GM18873 (cell line): ENCODE measurements at regions not wholly inside any gene's neighbourhood (a gene's known extent, or its start where the extent isn't known, plus 50 kb on each side); places are given as distances from the start of the nearest gene placed in this dataset.
"Not testable (repeated sequence)": the region's sequence is repeated elsewhere in the genome, so short reads cannot be mapped to it uniquely, and the experiment has no call there.

Experiments used
- ATAC-seq: cut with Tn5 transposase; IDR thresholded peaks from one replicate; pipeline ENCODE4 v1.9.1; 2021; ENCODE audit warnings: mild to moderate bottlenecking, moderate library complexity, moderate number of reproducible peaks; ENCODE audit not compliant: unreplicated experiment, low FRiP score

DNA sequence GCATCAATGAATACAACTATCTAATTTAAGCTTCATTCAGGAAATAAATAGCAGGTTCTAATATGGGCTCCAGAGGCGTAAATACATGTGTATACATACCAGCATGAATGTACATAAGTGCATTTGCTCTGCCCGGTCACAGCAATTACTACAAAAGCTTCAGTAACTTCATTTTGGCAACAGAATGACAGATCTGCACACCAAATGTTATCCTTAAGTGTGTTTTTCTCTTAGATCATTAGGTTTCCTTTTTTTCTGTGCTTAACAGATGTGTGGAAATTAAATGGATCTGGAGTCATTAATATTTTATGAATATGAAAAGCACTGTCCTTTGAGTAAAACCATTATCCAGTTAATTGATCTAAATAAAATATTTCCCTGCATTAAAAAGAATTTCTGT is 159.0 kb upstream of the MEOX2 start:
- no peak for ATAC-seq

DNA sequence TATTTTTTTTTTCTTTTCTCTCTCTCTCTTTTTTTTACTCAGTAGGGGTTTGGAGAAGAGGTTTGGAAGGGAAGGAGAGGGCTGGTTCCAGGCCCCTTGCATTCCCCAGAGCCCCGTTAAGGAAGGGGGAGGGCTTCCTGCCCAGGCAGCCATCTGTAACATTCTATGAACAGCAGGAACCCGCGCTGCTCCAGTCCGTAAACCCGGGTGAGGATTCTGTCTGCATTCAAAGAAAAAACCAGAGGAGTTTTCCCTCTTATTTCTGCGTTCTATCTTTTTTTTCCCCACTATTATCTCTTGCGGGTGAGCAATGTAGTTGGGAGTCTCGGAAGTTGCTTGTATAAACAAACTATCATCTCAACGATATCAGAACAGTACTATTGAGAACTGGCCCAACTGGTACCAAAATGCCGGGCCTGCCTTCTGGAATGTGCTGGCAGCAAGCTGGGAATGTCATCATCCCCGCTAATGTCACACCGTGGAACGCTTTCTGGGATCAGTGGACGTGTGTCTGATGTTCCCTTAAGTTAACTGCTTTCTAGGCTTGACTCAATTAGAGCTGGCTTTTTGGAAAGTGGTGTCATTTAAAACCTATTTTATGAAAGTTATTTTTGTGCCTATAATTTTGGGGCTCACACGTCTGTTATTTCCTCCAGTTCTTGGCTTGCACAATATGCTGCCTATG is 153.1 kb upstream of the MEOX2 start:
- no peak for ATAC-seq

DNA sequence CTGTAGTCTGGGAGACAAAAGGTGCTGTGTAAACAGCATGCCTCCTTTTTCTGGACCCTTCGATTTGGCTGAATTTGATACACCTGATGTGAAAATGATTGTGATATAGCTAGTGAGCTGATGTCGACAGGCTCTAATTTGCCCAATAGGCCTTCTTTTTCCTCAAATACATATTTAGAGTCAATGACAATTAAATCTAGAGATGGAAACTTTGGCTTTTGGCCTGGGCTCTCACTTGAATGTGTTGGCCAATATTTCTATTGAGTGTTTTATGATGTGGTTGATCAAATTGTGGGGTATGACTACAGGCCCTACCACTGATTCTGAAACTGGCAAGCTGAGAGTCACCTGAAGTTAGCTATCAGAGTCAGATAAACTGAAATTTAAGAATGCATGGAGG is 151.8 kb upstream of the MEOX2 start:
- no peak for ATAC-seq

DNA sequence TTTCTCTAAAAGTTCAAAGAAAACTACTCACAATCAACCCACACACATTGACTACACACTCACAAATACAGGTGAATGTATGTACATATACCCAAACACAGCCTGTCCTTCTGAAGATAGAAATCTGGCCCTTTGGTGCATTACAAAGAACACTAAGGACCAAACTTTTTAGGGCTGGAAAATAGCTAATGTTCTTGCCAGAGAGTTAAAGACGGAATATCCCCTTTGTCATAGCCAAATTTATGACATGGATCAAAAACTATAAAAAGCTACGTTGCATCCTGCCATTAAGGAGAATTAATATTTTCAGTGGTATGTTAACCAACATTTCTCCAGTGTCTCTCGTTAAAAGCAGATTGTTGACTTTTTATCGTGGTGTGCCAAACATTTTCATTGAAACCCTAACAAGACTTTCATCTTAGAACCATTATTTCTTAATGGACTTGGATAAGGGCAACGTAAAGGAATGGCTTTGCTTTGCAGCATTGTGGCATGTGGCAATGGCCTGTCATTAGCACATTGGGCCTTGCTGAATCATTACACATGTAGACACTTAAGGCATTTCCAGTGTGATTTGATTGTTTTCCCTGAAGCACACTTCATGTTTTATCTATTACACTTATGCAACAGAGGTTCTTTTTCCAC is 150.9 kb upstream of the MEOX2 start:
- no peak for ATAC-seq

DNA sequence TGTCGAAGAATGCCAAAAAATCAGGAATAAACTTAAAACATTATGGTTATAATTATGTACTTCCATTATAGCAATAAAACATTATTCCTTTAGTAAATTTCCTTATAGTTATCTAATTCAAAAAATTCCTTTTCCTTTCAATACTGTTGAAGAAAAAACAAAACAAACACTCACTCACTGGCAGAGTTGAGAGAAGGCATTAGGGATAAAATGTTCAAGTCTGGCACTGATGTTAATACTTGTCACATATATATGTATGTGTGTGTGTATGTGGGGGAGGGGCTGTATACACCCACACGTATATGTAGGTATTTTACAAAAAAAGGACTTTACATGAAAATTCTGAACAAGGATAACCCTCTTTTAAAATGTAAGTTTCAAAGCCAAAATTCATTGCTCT is 150.2 kb upstream of the MEOX2 start:
- no peak for ATAC-seq

DNA sequence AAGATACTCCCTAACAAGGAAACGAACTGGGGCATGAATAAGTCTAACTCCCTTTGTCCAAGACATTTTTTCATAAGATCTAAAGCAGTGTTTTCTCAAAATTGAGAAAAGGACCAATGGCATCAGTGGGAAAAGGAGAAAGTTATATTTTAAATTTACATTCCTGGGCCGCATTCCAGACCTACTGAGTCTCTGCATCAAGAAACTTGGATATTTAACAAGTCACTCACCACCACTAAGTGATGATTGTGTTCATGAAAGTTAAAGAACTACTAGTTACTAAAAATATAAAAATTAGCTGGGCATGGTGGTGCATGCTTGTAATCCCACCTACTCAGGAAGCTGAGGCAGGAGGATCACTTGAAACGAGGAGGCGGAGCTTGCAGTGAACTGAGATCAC is 149.6 kb upstream of the MEOX2 start:
- no peak for ATAC-seq

DNA sequence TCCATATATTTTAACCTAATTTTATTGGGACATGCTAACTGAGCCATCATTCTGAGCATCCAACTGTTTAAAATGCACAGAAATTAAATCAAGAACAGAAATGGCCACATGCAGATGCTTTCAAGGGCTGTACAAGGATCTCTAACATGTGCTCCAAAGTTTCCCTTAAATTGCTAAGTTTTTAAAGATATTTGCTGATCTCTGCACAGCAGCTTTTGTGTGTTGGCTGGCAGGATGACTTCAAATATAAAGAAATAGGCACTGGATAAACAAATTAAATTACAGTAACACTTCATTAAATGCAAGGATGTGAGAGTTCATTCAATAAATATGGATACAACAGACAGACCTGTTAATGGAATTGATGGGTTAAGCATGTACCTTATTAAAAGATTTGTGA is 148.0 kb upstream of the MEOX2 start:
- no peak for ATAC-seq

DNA sequence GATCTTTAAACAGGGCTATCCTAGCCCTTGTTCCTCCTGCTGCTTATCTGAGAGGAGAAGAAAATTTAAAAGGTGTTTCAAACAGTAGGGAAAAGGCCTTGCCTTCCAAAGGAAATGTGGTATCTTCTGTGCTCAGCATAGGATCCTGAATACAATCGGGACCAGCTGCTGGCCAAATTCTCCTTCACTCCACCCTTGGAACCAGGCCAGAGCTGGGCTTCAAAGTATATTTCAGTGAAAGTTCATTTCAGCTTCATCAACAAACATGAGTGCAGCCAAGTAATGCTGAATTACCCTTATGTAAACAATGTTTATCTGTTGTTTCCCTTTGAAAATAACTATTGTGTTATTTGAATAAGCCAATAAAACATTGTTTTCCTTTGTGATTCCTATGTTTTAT is 146.5 kb upstream of the MEOX2 start:
- no peak for ATAC-seq

DNA sequence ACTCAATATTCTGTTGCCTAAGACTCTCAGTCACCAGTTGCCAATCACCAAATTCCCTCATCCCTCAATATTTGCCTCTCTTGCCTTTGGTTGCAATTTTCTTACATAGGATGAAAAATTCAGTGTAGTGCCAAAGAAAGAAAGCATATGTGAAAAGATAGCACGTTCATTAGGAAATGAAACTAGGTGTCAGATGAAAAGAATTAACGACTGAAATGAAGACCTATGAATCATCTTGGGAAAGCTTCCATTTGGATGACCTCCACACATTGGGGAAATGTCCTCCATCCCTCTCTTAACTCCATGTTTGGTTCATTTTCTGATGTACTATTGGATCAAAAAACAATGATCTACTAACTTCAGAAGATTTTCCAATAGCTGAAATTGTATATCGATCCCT is 145.1 kb upstream of the MEOX2 start:
- ATAC-seq = no peak

DNA sequence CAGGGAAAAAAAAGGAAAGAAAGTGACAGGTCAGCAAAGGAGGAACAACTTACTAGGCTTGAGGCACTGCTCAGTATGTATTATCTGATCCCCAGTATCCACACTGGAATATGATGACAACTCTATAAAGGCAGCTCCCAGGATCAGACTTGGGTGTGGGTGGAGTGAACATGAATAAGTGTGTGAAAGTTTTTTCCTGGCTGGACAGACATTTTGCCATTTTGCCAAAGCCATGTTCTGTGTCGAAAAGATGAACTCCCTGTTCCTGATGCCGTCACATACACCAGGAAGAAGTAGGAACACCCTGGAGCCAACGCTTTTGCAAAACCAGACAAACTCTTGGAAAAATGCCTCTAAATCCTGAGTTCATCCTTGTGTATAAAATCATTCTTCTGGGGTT is 143.2 kb upstream of the MEOX2 start:
- no peak for ATAC-seq

DNA sequence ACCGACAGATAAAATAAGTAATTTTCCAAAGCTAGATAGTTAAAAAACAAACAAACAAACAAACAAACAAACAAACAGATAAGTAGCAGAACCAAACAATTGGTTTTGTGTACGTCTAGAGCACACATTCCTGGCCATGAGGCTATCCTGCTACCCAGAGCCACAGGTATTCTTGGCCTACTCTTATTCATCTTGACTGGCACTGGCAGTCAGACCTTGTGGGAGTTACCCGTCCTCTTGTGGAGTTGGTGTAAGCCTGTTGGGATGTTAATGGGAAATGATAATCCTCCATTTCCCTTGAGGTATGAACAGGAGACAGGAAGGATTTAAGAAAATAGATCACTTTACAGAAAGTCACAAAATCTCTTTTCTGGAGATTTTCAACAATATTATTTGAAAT is 142.4 kb upstream of the MEOX2 start:
- ATAC-seq = no peak

DNA sequence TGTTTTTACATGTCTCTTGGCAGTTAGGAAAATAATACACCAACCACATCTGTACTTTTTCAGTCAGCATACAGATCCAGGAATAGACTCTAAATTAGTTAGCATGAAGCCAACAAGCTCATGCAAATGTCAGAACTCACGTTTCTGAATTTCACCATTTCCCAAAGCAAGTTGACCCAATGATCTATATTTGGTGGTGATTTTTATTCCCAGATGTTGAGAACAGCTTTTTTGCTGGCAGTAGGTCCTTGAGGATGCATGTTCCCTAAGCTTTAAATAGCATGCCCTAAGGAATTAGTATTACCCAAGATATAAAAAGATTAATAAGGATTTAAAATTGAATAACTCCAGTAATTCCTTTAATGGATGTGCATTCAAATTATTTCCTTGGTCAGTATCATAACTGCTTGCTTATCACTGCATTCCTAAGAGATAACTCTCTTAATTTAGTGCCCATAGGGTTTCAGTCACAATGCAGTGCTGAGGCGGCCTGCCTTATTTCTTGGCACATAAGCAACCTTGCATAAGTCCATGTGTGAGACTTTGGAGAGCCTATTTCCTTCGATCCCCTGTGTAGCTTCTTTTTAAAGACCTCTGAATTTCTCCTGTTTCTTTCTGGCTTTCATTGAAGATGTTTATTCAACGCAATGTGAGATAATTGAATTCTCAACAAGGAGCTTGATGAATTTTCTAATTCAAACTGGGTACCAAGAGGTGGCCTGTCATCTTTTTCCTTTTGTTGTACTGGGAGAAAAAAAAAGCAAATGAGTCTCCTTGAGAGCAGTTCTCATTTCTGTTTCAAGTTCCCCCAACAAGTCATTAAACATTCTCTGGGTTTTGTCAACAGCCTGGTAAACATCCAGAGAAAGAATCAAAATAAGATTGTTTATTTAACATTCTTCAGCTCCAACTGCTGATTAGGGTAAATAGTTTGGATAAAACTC is 135.3 kb upstream of the MEOX2 start:
- ATAC-seq = no peak

DNA sequence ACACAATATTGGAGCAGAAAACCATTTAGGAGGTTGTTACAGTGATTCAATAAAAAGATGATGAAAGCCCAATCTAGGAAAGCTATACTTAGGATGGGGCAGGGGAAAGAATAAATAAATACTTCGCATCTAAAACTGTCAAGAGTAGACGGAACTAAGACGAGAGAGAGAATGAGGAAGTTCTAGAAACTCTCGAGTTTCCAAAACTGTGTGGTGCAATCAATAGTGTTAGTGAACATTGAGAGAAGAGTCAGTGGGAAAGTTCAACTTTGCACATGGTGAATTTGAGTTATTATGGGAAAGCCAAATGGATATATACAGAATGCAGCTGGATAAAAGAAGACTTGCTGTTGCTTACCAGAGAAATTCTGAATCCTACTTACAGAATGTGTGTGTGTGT is 133.8 kb upstream of the MEOX2 start:
- ATAC-seq = no peak

DNA sequence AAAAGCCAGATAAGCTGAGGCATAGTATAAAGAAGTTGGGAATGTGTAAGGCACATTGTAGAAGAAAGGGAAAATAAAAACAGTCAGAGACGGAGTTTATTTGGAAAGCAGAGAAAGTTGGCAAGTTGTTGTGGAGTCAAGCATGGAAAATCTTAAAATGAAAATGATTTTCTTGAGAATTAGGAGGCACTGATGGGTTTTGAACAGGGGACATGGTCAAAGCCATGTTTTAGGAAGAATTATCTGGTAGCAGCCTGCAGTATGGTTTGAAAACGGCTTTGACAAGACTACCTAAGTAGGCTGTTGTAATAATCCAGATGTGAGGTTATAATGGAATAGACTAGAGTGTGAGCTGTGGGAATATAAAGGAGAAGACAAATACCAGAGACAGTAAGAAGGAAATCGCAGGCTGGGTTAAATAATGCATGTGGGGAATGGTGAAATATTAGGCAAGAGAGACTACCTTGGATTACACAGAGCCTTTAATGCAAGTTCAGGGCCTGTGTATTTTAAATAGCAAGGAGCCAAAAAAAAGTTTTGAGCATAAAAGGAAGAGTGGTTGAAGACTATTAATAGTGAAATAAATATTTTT is 130.4 kb upstream of the MEOX2 start:
- ATAC-seq = no peak

DNA sequence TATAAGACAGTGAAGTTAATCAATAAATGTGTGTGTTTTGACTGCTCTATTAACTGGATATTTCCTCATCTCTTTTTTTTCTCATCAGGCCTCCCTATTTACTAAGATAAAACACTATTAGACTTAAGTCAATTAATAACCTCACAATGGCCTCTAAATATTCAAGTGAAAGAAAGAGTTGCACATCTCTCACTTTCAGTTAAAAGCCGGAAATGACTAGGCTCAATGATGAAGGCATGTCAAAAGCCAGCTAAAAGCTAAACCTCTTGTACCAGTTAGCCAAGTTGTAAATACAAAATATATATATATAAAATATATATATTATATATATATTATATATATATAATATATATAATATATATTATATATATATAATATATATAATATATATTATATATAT is 127.0 kb upstream of the MEOX2 start:
- no peak for ATAC-seq

DNA sequence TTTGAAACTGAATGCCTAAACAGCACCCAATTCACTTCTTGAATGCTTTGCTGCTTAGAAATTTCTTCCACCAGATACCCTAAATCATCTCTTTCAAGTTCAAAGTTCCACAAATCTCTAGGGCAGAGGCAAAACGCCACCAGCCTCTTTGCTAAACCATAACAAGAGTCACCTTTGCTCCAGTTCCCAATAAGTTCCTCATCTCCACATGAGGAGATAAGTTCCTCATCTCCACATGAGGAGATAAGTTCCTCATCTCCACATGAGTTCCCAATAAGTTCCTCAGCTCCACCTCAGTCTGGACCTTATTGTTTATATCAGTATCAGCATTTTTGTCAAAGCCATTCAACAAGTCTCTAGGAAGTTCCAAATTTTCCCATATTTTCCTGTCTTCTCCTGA is 123.9 kb upstream of the MEOX2 start:
- ATAC-seq = not testable (repeated sequence)

DNA sequence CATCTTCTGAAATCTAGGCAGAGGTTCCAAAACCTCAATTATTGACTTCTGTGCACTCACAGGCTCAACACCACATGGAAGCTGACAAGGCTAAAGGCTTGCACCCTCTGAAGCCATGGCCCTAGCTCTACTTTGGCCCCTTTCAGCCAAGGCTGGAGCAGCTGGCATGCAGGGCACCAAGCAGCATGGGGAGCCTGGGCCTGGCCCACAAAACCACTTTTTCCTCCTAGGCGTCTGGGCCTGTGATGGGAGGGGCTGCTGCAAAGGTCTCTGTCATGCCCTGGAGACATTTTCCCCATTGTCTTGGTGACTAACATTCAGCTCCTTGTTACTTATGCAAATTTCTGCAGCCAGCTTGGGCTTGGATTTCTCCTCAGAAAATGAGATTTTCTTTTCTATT is 123.5 kb upstream of the MEOX2 start:
- not testable (repeated sequence) for ATAC-seq

DNA sequence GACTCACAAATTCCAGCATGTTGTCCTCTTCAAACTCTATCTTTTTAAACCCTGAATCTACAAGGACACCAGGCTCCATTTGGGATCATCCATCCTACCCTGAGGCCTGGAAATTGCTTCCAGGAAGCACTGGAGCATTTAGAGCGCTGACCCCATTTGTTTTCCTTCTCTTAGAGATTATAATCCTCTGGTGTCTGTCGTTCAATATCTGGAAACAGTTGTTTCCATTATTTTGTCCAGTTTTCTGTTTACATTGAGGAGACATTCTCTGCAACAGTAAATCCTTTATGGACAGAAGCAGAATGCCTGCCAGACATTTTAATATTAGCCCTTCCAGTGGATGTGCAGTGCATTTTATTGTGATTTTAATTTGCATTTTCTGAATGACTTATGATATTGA is 119.4 kb upstream of the MEOX2 start:
- ATAC-seq = no peak

DNA sequence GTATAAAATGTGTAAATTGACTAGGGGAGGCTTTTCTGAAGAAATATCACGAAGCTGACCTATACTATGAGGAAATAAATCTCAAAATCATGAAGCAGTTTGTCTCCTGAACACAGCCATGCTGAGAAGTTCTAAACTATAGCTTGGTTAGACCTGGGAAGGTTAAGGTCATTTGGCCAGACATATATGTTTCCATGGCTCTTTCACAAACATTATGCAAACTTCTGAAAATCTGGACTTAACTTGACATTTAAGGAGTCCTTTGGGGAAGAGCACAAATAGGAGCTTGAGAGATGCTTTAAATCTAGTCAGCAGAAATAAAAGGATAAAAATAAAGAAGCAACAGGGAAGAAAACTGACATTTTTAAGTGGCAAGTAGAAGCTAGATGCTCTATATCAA is 115.9 kb upstream of the MEOX2 start:
- no peak for ATAC-seq

DNA sequence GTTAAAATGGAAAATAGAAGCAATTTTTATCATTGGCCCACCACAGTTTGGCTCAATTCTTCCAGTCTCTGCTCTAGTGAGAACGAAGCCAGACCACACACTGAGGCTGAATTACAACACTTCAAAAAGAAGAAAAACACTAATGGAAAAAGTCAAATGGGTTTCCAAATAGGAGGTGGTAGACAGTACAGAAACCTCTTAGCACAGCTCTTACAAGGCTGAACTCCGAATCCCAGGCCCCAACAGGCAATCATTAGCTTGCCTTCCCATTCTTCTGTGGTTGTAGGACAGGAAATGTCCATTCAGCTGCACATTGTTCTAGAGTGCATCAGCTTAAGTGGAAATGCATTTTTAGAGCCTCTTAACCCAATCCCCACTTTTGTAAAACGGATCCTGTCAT is 115.1 kb upstream of the MEOX2 start:
- ATAC-seq = no peak

DNA sequence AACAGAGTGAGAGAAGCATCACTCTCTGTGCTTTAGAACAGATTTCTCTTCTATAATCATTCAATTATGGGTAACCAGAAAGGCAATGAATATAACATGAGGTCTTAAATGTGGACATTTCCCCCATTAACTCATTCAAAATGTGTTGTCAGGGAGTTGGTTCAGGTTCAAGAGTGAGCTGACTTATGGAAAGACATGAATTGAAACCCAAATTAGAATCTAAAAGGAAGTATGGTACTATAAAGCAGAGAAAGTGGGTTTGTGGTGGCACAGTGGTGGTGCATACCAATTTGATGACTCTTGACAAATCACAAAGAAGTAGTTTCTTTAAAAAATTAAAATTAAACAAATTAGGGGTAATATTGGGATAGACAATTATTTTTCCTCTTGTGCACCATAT is 114.6 kb upstream of the MEOX2 start:
- no peak for ATAC-seq
